H4 (cell line): ENCODE measurements at regions not wholly inside any gene's neighbourhood (a gene's known extent, or its start where the extent isn't known, plus 50 kb on each side); places are given as distances from the start of the nearest gene placed in this dataset.

Experiments
- DNase-seq: peaks from one replicate; pipeline ENCODE4 v3.0.0-alpha.2; 2015; ENCODE audit warnings: low spot score

- DNase-seq: no peak
Observed at GRCh38 chr10:90321132-90321816, 536.6 kb downstream of the HTR7 start.

DNA sequence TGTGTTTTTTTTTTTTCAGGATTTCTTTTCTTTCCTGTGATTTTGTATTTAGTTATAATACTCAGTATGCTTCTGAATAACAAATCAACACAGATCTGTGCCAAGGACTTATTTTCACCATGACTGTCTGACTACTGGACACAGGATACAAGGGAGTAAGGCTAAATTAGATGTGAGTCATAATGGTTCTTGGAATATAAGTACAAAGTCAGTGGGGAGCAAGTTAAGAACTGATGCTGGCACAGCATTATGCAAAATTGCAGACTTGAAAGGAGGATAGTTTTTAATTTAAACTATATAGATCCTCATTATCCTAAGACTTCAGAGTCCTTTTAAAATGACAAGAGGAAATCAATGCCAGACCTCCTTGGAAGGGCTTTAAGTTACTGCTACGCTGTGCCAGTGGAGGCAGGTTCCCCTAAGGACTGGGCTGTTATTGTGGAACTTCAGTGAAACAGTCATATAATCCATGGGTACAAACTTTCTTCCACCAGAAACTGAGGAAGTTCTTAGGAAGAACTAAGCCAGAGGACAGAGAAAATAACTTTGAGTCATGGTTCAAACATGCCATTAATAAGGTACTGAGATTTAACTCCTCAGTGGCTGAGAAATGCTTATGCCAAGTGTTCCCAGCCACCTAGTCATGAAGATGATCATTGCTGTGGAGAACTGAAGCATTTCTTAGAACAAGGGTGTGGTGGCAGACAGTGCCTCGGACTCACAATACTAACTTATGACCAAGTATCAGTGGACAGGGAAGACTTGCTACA, 531.2 kb downstream of the HTR7 start:
- DNase-seq: peak; percentile 29

GRCh38 chr10:90327611-90328010, 530.2 kb downstream of the HTR7 start:
- DNase-seq: no peak

DNA sequence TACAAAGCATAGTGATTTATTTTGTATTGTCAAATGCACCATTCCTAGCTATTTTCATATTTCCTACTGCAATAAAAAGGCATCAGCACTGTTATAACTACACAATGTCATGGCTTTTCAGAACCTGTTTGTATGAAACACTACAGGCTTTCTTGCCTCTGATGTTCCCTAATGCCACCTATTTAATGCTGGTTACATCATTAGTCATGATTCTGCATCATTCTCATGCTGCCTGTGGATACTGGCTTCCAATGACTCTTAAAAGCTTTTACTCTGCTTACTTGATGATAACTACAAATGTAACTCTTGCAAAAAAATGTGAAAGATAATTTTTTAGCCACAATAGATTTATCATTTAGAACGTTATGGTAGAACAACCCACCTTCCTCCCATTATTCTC, 529.4 kb downstream of the HTR7 start:
- no peak for DNase-seq

DNA sequence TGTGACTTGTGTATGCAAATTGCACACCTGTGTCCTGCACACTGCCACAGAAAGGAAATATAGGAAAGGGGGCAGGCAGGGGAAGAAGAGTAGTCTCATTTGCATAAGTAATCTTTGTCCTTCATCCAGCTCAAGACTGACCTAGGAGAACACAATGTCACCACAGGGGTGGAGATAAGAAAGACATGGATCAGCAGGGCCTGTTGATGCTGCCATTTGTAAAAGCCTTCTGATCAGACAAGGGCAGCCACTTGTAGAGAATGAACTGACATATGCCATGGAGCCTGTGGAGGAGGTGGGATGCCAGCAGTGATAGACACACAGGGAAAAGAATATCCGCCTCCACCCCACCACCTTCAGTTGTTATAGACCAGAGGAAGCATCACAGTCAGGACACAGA, 528.9 kb downstream of the HTR7 start:
- DNase-seq: no peak

DNA sequence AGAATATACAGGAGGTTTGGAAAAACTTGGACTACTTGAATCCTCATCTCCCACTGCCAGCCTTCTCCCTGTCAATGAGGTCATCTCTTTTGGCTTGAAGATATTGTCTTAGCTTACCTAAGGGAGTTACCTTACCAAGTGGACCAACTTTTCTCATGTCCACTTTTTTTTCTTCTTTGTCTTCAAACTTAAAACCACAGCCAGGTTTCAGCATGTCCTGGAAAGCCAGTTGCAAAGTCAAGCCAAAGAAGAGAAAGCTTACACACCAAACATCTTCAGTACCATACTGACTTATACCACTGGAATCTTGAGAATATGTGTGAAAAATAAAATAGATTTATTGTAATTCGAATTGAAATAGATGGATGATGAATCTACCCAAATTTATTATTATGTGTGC, 520.5 kb downstream of the HTR7 start:
- DNase-seq: no peak

DNA sequence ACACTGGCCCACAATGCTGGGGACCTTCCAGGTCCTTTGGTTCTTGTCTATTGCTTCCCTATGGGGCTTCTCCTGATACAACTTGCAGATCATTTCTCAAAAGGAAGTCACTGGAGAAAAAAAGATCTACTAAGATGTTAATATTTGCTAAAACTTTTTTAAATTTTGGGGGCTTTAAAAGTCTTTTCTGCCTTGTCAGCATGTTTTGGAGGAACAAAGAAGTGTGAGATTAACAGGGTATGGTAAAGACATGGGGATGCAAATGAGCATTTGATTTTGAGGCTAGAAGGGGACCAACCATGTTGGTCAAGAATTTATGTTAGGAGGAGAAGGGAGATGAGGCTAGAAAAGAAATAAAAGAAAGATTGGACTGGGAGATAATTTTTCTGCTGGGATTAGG, 515.4 kb downstream of the HTR7 start:
- DNase-seq: no peak

DNA sequence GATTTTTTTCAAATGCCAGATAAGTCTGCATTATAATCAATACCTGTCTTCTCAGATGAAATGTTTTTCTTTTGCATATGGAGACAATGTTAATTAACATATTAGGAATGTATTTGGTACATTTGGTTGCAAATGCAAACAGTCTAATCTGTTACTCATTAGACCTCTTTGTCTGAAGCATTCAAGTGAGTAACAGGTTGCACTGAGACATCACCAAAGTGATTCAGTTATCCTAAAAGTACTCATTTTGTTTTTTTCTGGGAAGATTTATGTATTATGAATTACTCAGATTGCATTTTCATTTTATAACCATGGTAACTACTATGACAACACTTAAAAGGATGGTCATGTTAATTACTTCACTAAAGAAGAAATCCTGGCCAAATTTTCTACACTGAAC, 513.6 kb downstream of the HTR7 start:
- DNase-seq: no peak

DNA sequence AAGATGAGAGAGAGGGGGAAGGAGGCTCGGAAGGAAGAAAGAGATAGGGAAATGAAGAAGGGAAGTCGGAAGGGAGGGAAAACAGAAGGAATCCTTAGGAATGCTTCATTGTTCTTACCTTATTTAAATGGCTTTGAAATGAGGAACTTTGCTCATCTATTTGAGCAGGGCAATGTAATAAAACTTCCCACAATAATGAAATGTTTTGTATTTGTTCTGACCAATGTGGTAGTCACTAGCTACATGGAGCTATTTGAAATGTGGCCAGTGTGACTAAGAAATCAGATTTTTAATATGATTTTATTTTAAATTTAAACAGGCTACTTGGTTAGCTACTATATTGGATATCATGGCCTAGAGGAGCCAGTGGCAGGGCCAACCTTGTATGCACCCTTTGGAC, 510.6 kb downstream of the HTR7 start:
- DNase-seq: no peak

GRCh38 chr10:90350122-90350521, 507.7 kb downstream of the HTR7 start:
- DNase-seq: no peak

DNA sequence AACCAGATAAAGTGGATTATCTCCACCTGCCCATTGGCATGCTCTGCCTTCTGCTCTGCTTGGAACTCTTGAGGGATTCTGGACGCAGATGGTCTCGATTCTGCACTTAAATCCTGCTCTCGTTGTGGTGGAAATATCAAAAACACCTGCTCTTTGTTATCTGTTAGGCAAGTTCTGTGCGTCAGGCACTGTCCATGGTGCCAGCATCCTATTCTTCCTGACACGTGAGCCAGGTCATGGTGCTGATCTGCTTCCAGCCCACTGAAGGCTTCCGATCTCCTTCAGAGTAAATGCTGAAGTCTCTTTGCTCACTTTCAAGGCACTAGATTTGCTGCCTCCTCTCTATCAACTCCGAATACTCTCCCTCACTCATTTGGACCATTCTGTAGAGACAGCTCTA, 505.6 kb downstream of the HTR7 start:
- DNase-seq: no peak

GRCh38 chr10:90354914-90355313, 502.9 kb downstream of the HTR7 start:
- DNase-seq: no peak

- no peak for DNase-seq
Observed at GRCh38 chr10:90363799-90364483, 493.9 kb downstream of the HTR7 start.

- no peak for DNase-seq
Observed at GRCh38 chr10:90372451-90372850, 485.4 kb downstream of the HTR7 start.

- no peak for DNase-seq
Observed at GRCh38 chr10:90373911-90374310, 483.9 kb downstream of the HTR7 start.

DNA sequence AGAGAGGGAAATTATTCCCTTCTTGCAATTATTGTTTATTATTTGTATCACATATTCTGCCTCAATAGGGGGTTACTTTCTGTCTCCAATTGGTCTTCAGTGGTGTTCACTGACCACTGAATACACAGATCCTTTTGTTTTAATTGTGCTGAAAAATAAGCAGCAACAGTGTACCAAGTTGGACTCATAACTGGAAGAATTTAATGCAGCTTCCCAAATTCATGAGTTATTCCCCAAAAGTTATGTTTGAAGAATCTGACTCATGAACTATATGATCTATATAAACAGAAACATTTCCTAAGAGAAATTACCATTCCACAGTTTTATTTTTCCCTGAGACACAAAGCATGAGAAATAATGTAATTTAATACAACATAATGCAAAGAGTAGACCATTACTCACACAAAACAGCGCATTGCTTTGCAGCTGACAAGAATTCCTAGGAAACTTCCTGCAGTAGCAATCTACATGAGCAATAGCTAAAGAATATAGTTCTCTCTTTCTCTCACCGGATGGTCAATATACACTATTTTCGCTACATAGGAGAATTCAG, 479.2 kb downstream of the HTR7 start:
- DNase-seq: no peak

- DNase-seq: no peak
Observed at GRCh38 chr10:90381468-90381867, 476.4 kb downstream of the HTR7 start.

DNA sequence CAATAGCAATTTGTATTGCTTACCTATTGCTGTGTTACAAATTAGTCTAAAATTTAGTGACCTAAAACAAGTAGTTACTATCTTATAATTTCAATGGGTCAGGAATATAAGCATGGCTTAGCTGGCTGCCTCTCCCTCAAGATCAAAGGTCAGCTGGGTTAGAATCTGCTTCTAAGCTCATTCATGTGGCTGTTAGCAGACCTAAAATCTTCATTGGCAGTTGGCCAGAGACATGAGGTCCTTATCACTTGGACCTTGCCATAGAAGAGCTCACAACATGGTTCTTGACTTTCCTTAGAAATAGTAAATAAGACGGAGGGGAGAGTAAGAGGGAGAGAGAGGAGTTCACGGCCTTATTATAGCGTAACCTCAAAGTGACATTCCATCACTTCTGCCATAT, 468.0 kb downstream of the HTR7 start:
- DNase-seq: no peak

DNA sequence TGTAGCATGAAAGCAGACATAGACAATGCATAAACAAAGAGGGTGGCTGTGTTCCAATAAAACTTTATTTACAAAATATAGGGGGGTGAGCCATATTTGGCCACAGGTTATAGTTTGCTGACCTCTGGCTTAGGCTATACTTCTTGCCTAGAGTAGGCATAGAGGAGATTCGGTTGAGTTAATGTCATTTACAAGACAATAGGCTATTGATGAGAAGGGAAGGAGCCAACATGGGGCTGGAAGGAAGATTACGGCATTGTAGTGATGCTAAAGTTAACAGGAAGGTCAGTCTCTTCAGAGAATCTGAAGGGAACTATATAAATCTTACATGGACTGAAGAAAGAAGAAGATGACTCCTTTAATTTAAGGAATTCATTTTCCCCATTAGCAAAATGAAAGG, 463.5 kb downstream of the HTR7 start:
- DNase-seq: no peak

GRCh38 chr10:90396721-90397120, 461.1 kb downstream of the HTR7 start:
- DNase-seq: no peak

- no peak for DNase-seq
Observed at GRCh38 chr10:90398566-90398965, 459.3 kb downstream of the HTR7 start.

- DNase-seq: no peak
Observed at GRCh38 chr10:90399782-90400181, 458.1 kb downstream of the HTR7 start.
